ENCODE measurements at regions not wholly inside any gene's neighbourhood (a gene's known extent, or its start where the extent isn't known, plus 50 kb on each side); places are given as distances from the start of the nearest gene placed in this dataset.

DNA sequence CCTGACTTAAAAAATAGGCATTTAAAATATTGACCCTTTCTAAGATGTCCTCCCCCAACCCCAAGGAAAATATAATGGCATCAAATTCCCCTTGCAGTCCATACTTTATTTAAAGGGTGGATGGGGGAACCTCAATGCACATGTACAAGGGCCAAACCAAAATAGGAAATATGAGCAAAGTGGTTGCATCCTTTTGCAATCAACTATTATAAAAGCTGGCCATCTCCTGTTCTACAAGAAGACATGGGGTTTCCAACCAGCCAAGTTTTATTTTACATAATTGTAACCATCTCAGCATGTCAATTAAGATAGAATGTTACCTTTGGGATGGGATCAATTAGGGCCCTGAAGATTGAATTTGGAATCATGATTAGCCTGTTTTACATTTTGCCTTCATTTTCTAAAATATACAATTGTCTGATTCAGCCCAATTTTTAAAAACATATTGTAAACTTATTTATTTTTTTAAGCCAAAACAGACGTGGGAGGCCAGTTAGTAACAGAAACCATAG is 146.7 kb upstream of the NFIA start (continued):
- no peak for TF ChIP-seq KDM1A (IDR thresholded peaks at IDR 0.05; ENCODE audit: borderline replicate concordance, low read length)
- no peak for TF ChIP-seq ASH2L (IDR thresholded peaks at IDR 0.05; ENCODE audit: low read length)
- no peak for TF ChIP-seq CHD7 (IDR thresholded peaks at IDR 0.05; ENCODE audit: insufficient replicate concordance, low read length)
- no peak for TF ChIP-seq ZNF274 (IDR thresholded peaks at IDR 0.05; ENCODE audit: borderline replicate concordance, extremely low read depth, low read length)
- TF ChIP-seq JUN (IDR thresholded peaks at IDR 0.05; ENCODE audit: low read depth, low read length) = no peak
- TF ChIP-seq CTBP2 (IDR thresholded peaks at IDR 0.05; ENCODE audit: borderline replicate concordance, insufficient read depth, insufficient read length, low read length) = no peak
- TF ChIP-seq, protein P1, sequence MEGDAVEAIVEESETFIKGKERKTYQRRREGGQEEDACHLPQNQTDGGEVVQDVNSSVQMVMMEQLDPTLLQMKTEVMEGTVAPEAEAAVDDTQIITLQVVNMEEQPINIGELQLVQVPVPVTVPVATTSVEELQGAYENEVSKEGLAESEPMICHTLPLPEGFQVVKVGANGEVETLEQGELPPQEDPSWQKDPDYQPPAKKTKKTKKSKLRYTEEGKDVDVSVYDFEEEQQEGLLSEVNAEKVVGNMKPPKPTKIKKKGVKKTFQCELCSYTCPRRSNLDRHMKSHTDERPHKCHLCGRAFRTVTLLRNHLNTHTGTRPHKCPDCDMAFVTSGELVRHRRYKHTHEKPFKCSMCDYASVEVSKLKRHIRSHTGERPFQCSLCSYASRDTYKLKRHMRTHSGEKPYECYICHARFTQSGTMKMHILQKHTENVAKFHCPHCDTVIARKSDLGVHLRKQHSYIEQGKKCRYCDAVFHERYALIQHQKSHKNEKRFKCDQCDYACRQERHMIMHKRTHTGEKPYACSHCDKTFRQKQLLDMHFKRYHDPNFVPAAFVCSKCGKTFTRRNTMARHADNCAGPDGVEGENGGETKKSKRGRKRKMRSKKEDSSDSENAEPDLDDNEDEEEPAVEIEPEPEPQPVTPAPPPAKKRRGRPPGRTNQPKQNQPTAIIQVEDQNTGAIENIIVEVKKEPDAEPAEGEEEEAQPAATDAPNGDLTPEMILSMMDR (IDR thresholded peaks at IDR 0.05; ENCODE audit: control extremely low read depth in 1 of 3, insufficient read depth in 1 of 3, low read depth in 1 of 3, low read length in 3 of 3) = no peak
